Activated B cell treated with CpG ODN at 0.5 μM for 24 hours (primary cell): ENCODE measurements at regions not wholly inside any gene's neighbourhood (a gene's known extent, or its start where the extent isn't known, plus 50 kb on each side); places are given as distances from the start of the nearest gene placed in this dataset.

Experiments used
- ATAC-seq: fragments of 200-7000 bp; cut with Tn5 transposase; one replicate; pipeline ENCODE4 v1.10.0; 2021; ENCODE audit warnings: low read depth, mild to moderate bottlenecking, moderate library complexity
- CTCF ChIA-PET: fragments of 350-600 bp; sonication (Branson Sonifier 250); formaldehyde crosslinking; loops from one replicate; lab custom pipeline; 2021; ENCODE audit warnings: antibody characterized with exemption; lab: Charles Lee
- POLR2A ChIA-PET: fragments of 350-600 bp; sonication (Branson Sonifier 250); formaldehyde crosslinking; loops from one replicate; lab custom pipeline; 2021; ENCODE audit warnings: antibody characterized with exemption; lab: Charles Lee
- DNase-seq: peaks from one replicate; pipeline ENCODE4 v3.0.0; 2022
- H3K27ac Mint-ChIP-seq: one replicate; pipeline ENCODE4 v1.8.0; 2020; ENCODE audit warnings: mixed read lengths
- H3K27me3 Mint-ChIP-seq: one replicate; pipeline ENCODE4 v1.8.0; 2021; ENCODE audit warnings: mixed read lengths
- H3K36me3 Mint-ChIP-seq: one replicate; pipeline ENCODE4 v1.8.0; 2021; ENCODE audit warnings: low read depth, mixed read lengths
- H3K4me1 Mint-ChIP-seq: one replicate; pipeline ENCODE4 v1.8.0; 2021; ENCODE audit warnings: mixed read lengths
- H3K4me3 Mint-ChIP-seq: one replicate; pipeline ENCODE4 v1.8.0; 2020; ENCODE audit warnings: mild to moderate bottlenecking, mixed read lengths
- H3K9me3 Mint-ChIP-seq: one replicate; pipeline ENCODE4 v1.8.0; 2020; ENCODE audit warnings: mixed read lengths
- CTCF ChIP-seq: fragments of 200-600 bp; IDR thresholded peaks from one replicate; pipeline ENCODE4 v1.8.0; 2022; ENCODE audit warnings: antibody characterized with exemption, mild to moderate bottlenecking
- intact Hi-C: fragments of 100-400 bp; cut with micrococcal nuclease; formaldehyde crosslinking; loops from one replicate; pipeline ENCODE4 v1.15.1; 2024

GRCh38 chr9:23467276-23467675 is 358.8 kb downstream of the ELAVL2 start:
- no peak for DNase-seq
- POLR2A ChIA-PET: no interaction called here
- no peak overlapping the region for H3K27ac Mint-ChIP-seq
- H3K4me3 Mint-ChIP-seq: no peak overlapping the region
- no peak for TF ChIP-seq CTCF
- no peaks in the 10 kb centered on the region for H3K27me3 Mint-ChIP-seq
- CTCF ChIA-PET: no interaction called here
- H3K4me1 Mint-ChIP-seq: no peaks in the 10 kb centered on the region
- H3K36me3 Mint-ChIP-seq: no peaks in the 10 kb centered on the region
- no peak for ATAC-seq
- intact Hi-C loops: no loop called here
- peaks cover 9% of the 10 kb centered on the region for H3K9me3 Mint-ChIP-seq

GRCh38 chr9:23477908-23478307 is 348.1 kb downstream of the ELAVL2 start:
- intact Hi-C loops: no loop called here
- Mint-ChIP-seq H3K27ac (no peak overlapping the region), H3K27me3 (no peaks in the 10 kb centered on the region), H3K9me3 (peaks cover 6% of the 10 kb centered on the region), H3K4me3 (no peak overlapping the region), H3K4me1 (no peaks in the 10 kb centered on the region), H3K36me3 (no peaks in the 10 kb centered on the region)
- no peak for TF ChIP-seq CTCF
- DNase-seq (no peak), ATAC-seq (no peak)
- ChIA-PET CTCF (no interaction called here), POLR2A (no interaction called here)

- H3K4me1 Mint-ChIP-seq: no peaks in the 10 kb centered on the region
- ATAC-seq: no peak
- no peak for TF ChIP-seq CTCF
- DNase-seq: no peak
- ChIA-PET CTCF (no interaction called here), POLR2A (no interaction called here)
- no peak overlapping the region for H3K4me3 Mint-ChIP-seq
- no peak overlapping the region for H3K27ac Mint-ChIP-seq
- no peaks in the 10 kb centered on the region for H3K36me3 Mint-ChIP-seq
- no peaks in the 10 kb centered on the region for H3K27me3 Mint-ChIP-seq
- H3K9me3 Mint-ChIP-seq: peaks cover 10% of the 10 kb centered on the region
- intact Hi-C loops: no loop called here
These were observed 342.5 kb downstream of the ELAVL2 start for GRCh38 chr9:23483566-23483965.

- no peak overlapping the region for H3K27ac Mint-ChIP-seq
- H3K36me3 Mint-ChIP-seq: no peaks in the 10 kb centered on the region
- no peak for TF ChIP-seq CTCF
- intact Hi-C loops: no loop called here
- ATAC-seq (no peak), DNase-seq (no peak)
- POLR2A ChIA-PET: no interaction called here
- H3K4me3 Mint-ChIP-seq: no peak overlapping the region
- no peaks in the 10 kb centered on the region for H3K27me3 Mint-ChIP-seq
- CTCF ChIA-PET: no interaction called here
- no peaks in the 10 kb centered on the region for H3K9me3 Mint-ChIP-seq
- H3K4me1 Mint-ChIP-seq: no peaks in the 10 kb centered on the region
These were observed 333.7 kb downstream of the ELAVL2 start for GRCh38 chr9:23492126-23493002.

- ATAC-seq: no peak
- Mint-ChIP-seq H3K4me3 (no peak overlapping the region), H3K36me3 (no peaks in the 10 kb centered on the region), H3K4me1 (no peaks in the 10 kb centered on the region), H3K27me3 (no peaks in the 10 kb centered on the region), H3K9me3 (no peaks in the 10 kb centered on the region), H3K27ac (no peak overlapping the region)
- intact Hi-C loops: no loop called here
- ChIA-PET CTCF (no interaction called here), POLR2A (no interaction called here)
- no peak for TF ChIP-seq CTCF
- no peak for DNase-seq
These were observed 332.8 kb downstream of the ELAVL2 start for GRCh38 chr9:23493219-23493618.
